Tibial nerve (tissue), 4 donors: ENCODE measurements at regions not wholly inside any gene's neighbourhood (a gene's known extent, or its start where the extent isn't known, plus 50 kb on each side); places are given as distances from the start of the nearest gene placed in this dataset.

Source experiments
- EP300 ChIP-seq, 2 donors: sonication (generic); formaldehyde crosslinking; IDR thresholded peaks; one replicate each; pipeline ENCODE4 v1.6.1; 2017; ENCODE audit warnings: antibody characterized with exemption in 2 of 2, mild to moderate bottlenecking in 1 of 2
- POLR2A ChIP-seq, 2 donors: fragments of 450-650 bp; IDR thresholded peaks; one replicate each; pipeline ENCODE4 v1.6.1; 2017; ENCODE audit warnings: antibody characterized with exemption in 2 of 2, mild to moderate bottlenecking in 2 of 2, moderate library complexity in 2 of 2
- TF ChIP-seq, protein P1 (sequence below), 5 experiments: fragments of 200-600 bp in 3 of 5; fragments of 450-650 bp in 2 of 5; sonication (generic) in 3 of 5; IDR thresholded peaks; one replicate each; pipeline ENCODE4 v1.5.1; 2016 to 2019; ENCODE audit warnings: antibody characterized with exemption in 5 of 5, mild to moderate bottlenecking in 3 of 5, moderate library complexity in 2 of 5

DNA sequence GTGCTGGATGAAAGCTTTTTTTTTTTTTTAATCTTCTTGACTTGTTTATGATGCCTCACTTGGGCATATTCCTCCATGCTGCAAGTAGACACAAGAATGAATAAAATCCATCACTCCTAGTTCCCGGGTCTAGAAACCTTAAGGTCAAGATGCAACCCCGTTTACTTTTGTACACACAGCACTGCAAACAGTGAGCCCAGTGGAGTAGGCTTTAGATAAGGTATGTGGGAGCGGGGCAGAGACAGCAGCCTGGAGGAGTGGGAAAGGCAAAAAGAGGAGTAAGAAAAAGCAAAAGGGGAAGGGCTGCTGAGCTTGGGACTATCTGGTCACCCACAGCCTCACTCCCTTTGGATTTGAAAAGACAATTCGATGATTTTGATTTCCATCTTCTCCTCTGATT, 429.8 kb upstream of the ARGLU1 start:
- TF ChIP-seq, protein P1, sequence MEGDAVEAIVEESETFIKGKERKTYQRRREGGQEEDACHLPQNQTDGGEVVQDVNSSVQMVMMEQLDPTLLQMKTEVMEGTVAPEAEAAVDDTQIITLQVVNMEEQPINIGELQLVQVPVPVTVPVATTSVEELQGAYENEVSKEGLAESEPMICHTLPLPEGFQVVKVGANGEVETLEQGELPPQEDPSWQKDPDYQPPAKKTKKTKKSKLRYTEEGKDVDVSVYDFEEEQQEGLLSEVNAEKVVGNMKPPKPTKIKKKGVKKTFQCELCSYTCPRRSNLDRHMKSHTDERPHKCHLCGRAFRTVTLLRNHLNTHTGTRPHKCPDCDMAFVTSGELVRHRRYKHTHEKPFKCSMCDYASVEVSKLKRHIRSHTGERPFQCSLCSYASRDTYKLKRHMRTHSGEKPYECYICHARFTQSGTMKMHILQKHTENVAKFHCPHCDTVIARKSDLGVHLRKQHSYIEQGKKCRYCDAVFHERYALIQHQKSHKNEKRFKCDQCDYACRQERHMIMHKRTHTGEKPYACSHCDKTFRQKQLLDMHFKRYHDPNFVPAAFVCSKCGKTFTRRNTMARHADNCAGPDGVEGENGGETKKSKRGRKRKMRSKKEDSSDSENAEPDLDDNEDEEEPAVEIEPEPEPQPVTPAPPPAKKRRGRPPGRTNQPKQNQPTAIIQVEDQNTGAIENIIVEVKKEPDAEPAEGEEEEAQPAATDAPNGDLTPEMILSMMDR (IDR thresholded peaks at IDR 0.05): no peak
- TF ChIP-seq POLR2A (IDR thresholded peaks at IDR 0.05) (no peak), EP300 (IDR thresholded peaks at IDR 0.05) (no peak)
